ENCODE measurements at regions not wholly inside any gene's neighbourhood (a gene's known extent, or its start where the extent isn't known, plus 50 kb on each side); places are given as distances from the start of the nearest gene placed in this dataset.

GRCh38 chr3:61358364-61358763 lies 107.1 kb upstream of the FHIT start:
- TF ChIP-seq CTCF (IDR thresholded peaks at IDR 0.05) (no peak), POLR2A (IDR thresholded peaks at IDR 0.05) (no peak), POLR2AphosphoS5 (IDR thresholded peaks at IDR 0.05) (peak in 2 of 3 donors; percentile 22 to 49)

Measured in stomach (tissue), 4 donors.